ENCODE measurements at regions not wholly inside any gene's neighbourhood (a gene's known extent, or its start where the extent isn't known, plus 50 kb on each side); places are given as distances from the start of the nearest gene placed in this dataset.

DNA sequence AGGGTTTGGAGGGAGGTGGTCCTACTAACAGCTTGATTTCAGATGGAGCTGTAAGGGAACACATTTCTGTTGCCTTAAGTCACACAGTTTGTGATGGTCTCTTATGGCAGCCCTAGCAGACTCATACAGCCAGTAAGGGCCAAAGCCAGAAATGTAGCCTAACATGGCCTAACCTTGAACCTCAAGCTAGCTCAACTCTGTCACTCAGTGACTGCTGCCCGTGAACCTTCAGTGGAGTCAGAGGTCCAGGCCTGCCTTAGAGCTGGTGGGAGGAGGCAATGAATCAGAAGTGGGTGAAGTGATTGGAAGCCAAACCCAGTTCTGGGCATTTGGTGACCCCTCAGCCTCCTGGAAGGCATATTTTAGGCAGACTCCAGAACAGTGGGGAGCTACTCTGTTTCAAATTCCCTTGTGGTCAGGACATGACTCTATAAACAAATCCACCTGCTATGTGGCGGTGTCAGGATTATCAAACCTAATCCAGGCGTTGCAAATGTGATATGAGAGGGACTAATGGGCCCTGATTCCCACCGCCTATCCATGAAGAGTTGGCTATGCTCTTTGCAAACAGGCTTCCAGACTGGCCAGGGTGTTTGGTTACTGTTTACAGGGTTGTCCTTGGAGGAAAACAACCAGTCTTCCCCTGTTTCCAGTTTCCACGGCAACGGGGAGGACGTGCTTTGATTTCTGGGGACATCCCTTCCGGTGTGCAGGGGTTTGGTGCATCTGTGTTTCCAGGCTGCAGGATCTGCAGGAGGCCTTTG, 105.9 kb upstream of the AGBL1 start:
- no peak overlapping the region for H3K27ac ChIP-seq (ENCODE audit: insufficient read depth, low read depth, low read length)
- no peaks in the 10 kb centered on the region for H3K4me1 ChIP-seq (ENCODE audit: control insufficient read depth, extremely low read depth, insufficient read depth, low read length)
- no peak overlapping the region for H3K9ac ChIP-seq (replicated peaks; ENCODE audit: extremely low read depth, insufficient read depth, low read length)
- H3K27me3 ChIP-seq (ENCODE audit: control insufficient read depth in 2 of 2, insufficient read depth in 2 of 2, low read length in 2 of 2) = no peaks in the 10 kb centered on the region
- H2AFZ ChIP-seq (ENCODE audit: low read depth, low read length) = no peak overlapping the region
- intact Hi-C loops (cut with micrococcal nuclease) (no loop called here), dilution Hi-C loops (cut with MboI; ENCODE audit: extremely low pct_ligation_motif_present, low sequenced_read_pairs) (no loop called here)
- H3K9me3 ChIP-seq (replicated peaks; ENCODE audit: control insufficient read depth, insufficient read depth, low read length) = no peaks in the 10 kb centered on the region
- DNase-seq (ENCODE audit: low read depth, low spot score) (no peak), FAIRE-seq (no peak)
- H3K4me3 ChIP-seq (replicated peaks in 1 of 3; ENCODE audit: insufficient read depth in 1 of 3, low read depth in 1 of 3, low read length in 3 of 3) = no peak overlapping the region
- ChIA-PET POLR2A (no interaction called here), CTCF (no interaction called here)
- BruUV-seq (replicated peaks) = no TSS peak
- H4K20me1 ChIP-seq (replicated peaks; ENCODE audit: control insufficient read depth, extremely low read depth, insufficient read depth, low read length) = no peaks in the 10 kb centered on the region
- H3K36me3 ChIP-seq (ENCODE audit: control insufficient read depth in 2 of 2, extremely low read depth in 1 of 2, insufficient read depth in 2 of 2, low read length in 2 of 2) = no peaks in the 10 kb centered on the region
- H3K9me1 ChIP-seq (replicated peaks; ENCODE audit: control insufficient read depth, extremely low read depth, insufficient read depth, low read length) = no peaks in the 10 kb centered on the region
- H3K79me2 ChIP-seq (ENCODE audit: control insufficient read depth, insufficient read depth, low read length) = no peaks in the 10 kb centered on the region
- TF ChIP-seq FOS (IDR thresholded peaks at IDR 0.05; ENCODE audit: borderline replicate concordance, insufficient read depth, low read length) (no peak), MYC (IDR thresholded peaks at IDR 0.05; ENCODE audit: low read depth, low read length) (no peak)
- H3K4me2 ChIP-seq (ENCODE audit: insufficient read depth, low read length) = no peak overlapping the region

DNA sequence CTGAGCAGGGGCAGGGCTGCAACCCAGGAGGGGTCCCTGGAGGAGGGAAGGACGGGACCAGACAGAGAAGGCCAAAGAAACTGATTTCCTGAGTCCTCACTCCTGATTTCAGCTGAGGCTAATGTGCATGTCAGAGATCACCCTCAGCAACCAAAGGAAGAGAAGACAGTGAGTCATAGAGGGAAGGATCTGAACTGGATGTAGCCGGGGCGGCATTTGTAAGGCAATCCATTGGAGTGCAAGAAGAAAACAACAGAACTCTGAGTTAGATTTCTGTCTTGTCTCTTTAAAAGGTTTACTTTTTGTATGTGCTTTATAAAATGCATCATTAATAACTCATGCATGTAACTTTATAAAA, 105.3 kb upstream of the AGBL1 start:
- no peak for DNase-seq (ENCODE audit: low read depth, low spot score)

More for the DNA sequence above, 105.3 kb upstream of the AGBL1 start:
- dilution Hi-C loops (cut with MboI; ENCODE audit: extremely low pct_ligation_motif_present, low sequenced_read_pairs) = no loop called here
- FAIRE-seq = no peak
- Histone ChIP-seq H2AFZ (ENCODE audit: low read depth, low read length) (no peak overlapping the region), H3K36me3 (ENCODE audit: control insufficient read depth in 2 of 2, extremely low read depth in 1 of 2, insufficient read depth in 2 of 2, low read length in 2 of 2) (no peaks in the 10 kb centered on the region), H3K27ac (ENCODE audit: insufficient read depth, low read depth, low read length) (no peak overlapping the region), H3K9me1 (replicated peaks; ENCODE audit: control insufficient read depth, extremely low read depth, insufficient read depth, low read length) (no peaks in the 10 kb centered on the region), H3K79me2 (ENCODE audit: control insufficient read depth, insufficient read depth, low read length) (no peaks in the 10 kb centered on the region), H3K4me3 (replicated peaks in 1 of 3; ENCODE audit: insufficient read depth in 1 of 3, low read depth in 1 of 3, low read length in 3 of 3) (no peak overlapping the region), H4K20me1 (replicated peaks; ENCODE audit: control insufficient read depth, extremely low read depth, insufficient read depth, low read length) (no peaks in the 10 kb centered on the region), H3K9me3 (replicated peaks; ENCODE audit: control insufficient read depth, insufficient read depth, low read length) (no peaks in the 10 kb centered on the region), H3K4me1 (ENCODE audit: control insufficient read depth, extremely low read depth, insufficient read depth, low read length) (no peaks in the 10 kb centered on the region), H3K9ac (replicated peaks; ENCODE audit: extremely low read depth, insufficient read depth, low read length) (no peak overlapping the region), H3K4me2 (ENCODE audit: insufficient read depth, low read length) (no peak overlapping the region), H3K27me3 (ENCODE audit: control insufficient read depth in 2 of 2, insufficient read depth in 2 of 2, low read length in 2 of 2) (no peaks in the 10 kb centered on the region)
- CTCF ChIA-PET = no interaction called here
- BruUV-seq (replicated peaks) = no TSS peak
- TF ChIP-seq EZH2 (IDR thresholded peaks at IDR 0.05; ENCODE audit: borderline replicate concordance, low read depth, low read length, severe bottlenecking) = no peak
- POLR2A ChIA-PET = no interaction called here
- intact Hi-C loops (cut with micrococcal nuclease) = no loop called here

Measured in endothelial cell of umbilical vein (primary cell).